ENCODE measurements at regions not wholly inside any gene's neighbourhood (a gene's known extent, or its start where the extent isn't known, plus 50 kb on each side); places are given as distances from the start of the nearest gene placed in this dataset.
"Not testable (repeated sequence)": the region's sequence is repeated elsewhere in the genome, so short reads cannot be mapped to it uniquely, and the experiment has no call there.

- no peaks in the 10 kb centered on the region for H3K36me3 Mint-ChIP-seq (ENCODE audit: low read depth)
- H3K4me1 Mint-ChIP-seq (ENCODE audit: low read depth), result no peaks in the 10 kb centered on the region
- H3K4me3 Mint-ChIP-seq (ENCODE audit: low read depth), result no peak overlapping the region
- H3K27ac Mint-ChIP-seq, result no peak overlapping the region
- no peak for DNase-seq (ENCODE audit: low spot score)
- peaks cover 26% of the 10 kb centered on the region for H3K9me3 Mint-ChIP-seq
- no peaks in the 10 kb centered on the region for H3K27me3 Mint-ChIP-seq (ENCODE audit: low read depth)
- intact Hi-C loops (cut with micrococcal nuclease), result no loop called here
These were observed 668.4 kb downstream of the C6orf118 start for GRCh38 chr6:164640956-164641355.

GRCh38 chr6:164628302-164628931 is 681.0 kb downstream of the C6orf118 start:
- no peaks in the 10 kb centered on the region for H3K27me3 Mint-ChIP-seq (ENCODE audit: low read depth)
- no peaks in the 10 kb centered on the region for H3K36me3 Mint-ChIP-seq (ENCODE audit: low read depth)
- H3K4me3 Mint-ChIP-seq (ENCODE audit: low read depth), result no peak overlapping the region
- H3K27ac Mint-ChIP-seq, result no peak overlapping the region
- H3K9me3 Mint-ChIP-seq, result peaks cover 7% of the 10 kb centered on the region
- H3K4me1 Mint-ChIP-seq (ENCODE audit: low read depth), result no peaks in the 10 kb centered on the region
- intact Hi-C loops (cut with micrococcal nuclease), result no loop called here
- no peak for DNase-seq (ENCODE audit: low spot score)

- no peak overlapping the region for H3K27ac Mint-ChIP-seq
- H3K27me3 Mint-ChIP-seq (ENCODE audit: low read depth), result no peaks in the 10 kb centered on the region
- intact Hi-C loops (cut with micrococcal nuclease), result no loop called here
- H3K36me3 Mint-ChIP-seq (ENCODE audit: low read depth), result no peaks in the 10 kb centered on the region
- peaks cover 20% of the 10 kb centered on the region for H3K9me3 Mint-ChIP-seq
- no peak for DNase-seq (ENCODE audit: low spot score)
- H3K4me1 Mint-ChIP-seq (ENCODE audit: low read depth), result no peaks in the 10 kb centered on the region
- H3K4me3 Mint-ChIP-seq (ENCODE audit: low read depth), result no peak overlapping the region
These were observed 692.4 kb downstream of the C6orf118 start for GRCh38 chr6:164616917-164617524.

GRCh38 chr6:164612751-164613150 is 696.7 kb downstream of the C6orf118 start:
- Mint-ChIP-seq H3K27me3 (ENCODE audit: low read depth) (no peaks in the 10 kb centered on the region), H3K36me3 (ENCODE audit: low read depth) (no peaks in the 10 kb centered on the region), H3K4me3 (ENCODE audit: low read depth) (no peak overlapping the region), H3K4me1 (ENCODE audit: low read depth) (no peaks in the 10 kb centered on the region), H3K9me3 (peaks cover 34% of the 10 kb centered on the region), H3K27ac (no peak overlapping the region)
- DNase-seq (ENCODE audit: low spot score), result no peak
- intact Hi-C loops (cut with micrococcal nuclease), result no loop called here

- intact Hi-C loops (cut with micrococcal nuclease); H3K4me3 Mint-ChIP-seq (ENCODE audit: low read depth); DNase-seq (ENCODE audit: low spot score); H3K27ac Mint-ChIP-seq; H3K4me1 Mint-ChIP-seq (ENCODE audit: low read depth); H3K27me3 Mint-ChIP-seq (ENCODE audit: low read depth); H3K36me3 Mint-ChIP-seq (ENCODE audit: low read depth): not testable (repeated sequence)
- peaks cover 33% of the 10 kb centered on the region for H3K9me3 Mint-ChIP-seq
These were observed 698.5 kb downstream of the C6orf118 start for GRCh38 chr6:164610859-164611258.

GRCh38 chr6:164602415-164602814 is 707.0 kb downstream of the C6orf118 start:
- H3K36me3 Mint-ChIP-seq (ENCODE audit: low read depth); intact Hi-C loops (cut with micrococcal nuclease); H3K27me3 Mint-ChIP-seq (ENCODE audit: low read depth); H3K27ac Mint-ChIP-seq; DNase-seq (ENCODE audit: low spot score); H3K4me1 Mint-ChIP-seq (ENCODE audit: low read depth); H3K4me3 Mint-ChIP-seq (ENCODE audit: low read depth): not testable (repeated sequence)
- peaks cover 17% of the 10 kb centered on the region for H3K9me3 Mint-ChIP-seq

GRCh38 chr6:164581563-164581962 is 727.8 kb downstream of the C6orf118 start:
- Mint-ChIP-seq H3K9me3 (peaks cover 17% of the 10 kb centered on the region), H3K27me3 (ENCODE audit: low read depth) (no peaks in the 10 kb centered on the region), H3K4me1 (ENCODE audit: low read depth) (no peaks in the 10 kb centered on the region), H3K36me3 (ENCODE audit: low read depth) (no peaks in the 10 kb centered on the region), H3K27ac (no peak overlapping the region), H3K4me3 (ENCODE audit: low read depth) (no peak overlapping the region)
- intact Hi-C loops (cut with micrococcal nuclease), result no loop called here
- DNase-seq (ENCODE audit: low spot score), result no peak

GRCh38 chr6:164579035-164579434 is 730.4 kb downstream of the C6orf118 start:
- Mint-ChIP-seq H3K36me3 (ENCODE audit: low read depth) (no peaks in the 10 kb centered on the region), H3K9me3 (peaks cover 32% of the 10 kb centered on the region), H3K4me3 (ENCODE audit: low read depth) (no peak overlapping the region), H3K4me1 (ENCODE audit: low read depth) (no peaks in the 10 kb centered on the region), H3K27ac (no peak overlapping the region), H3K27me3 (ENCODE audit: low read depth) (no peaks in the 10 kb centered on the region)
- intact Hi-C loops (cut with micrococcal nuclease), result no loop called here
- DNase-seq (ENCODE audit: low spot score), result no peak

GRCh38 chr6:164578616-164579015 is 730.8 kb downstream of the C6orf118 start:
- no peaks in the 10 kb centered on the region for H3K36me3 Mint-ChIP-seq (ENCODE audit: low read depth)
- H3K9me3 Mint-ChIP-seq, result peaks cover 36% of the 10 kb centered on the region
- H3K27me3 Mint-ChIP-seq (ENCODE audit: low read depth), result no peaks in the 10 kb centered on the region
- no peak overlapping the region for H3K27ac Mint-ChIP-seq
- no peak overlapping the region for H3K4me3 Mint-ChIP-seq (ENCODE audit: low read depth)
- no peaks in the 10 kb centered on the region for H3K4me1 Mint-ChIP-seq (ENCODE audit: low read depth)
- intact Hi-C loops (cut with micrococcal nuclease), result no loop called here
- no peak for DNase-seq (ENCODE audit: low spot score)

- no peak overlapping the region for H3K4me3 Mint-ChIP-seq (ENCODE audit: low read depth)
- DNase-seq (ENCODE audit: low spot score), result no peak
- intact Hi-C loops (cut with micrococcal nuclease), result no loop called here
- no peaks in the 10 kb centered on the region for H3K4me1 Mint-ChIP-seq (ENCODE audit: low read depth)
- no peak overlapping the region for H3K27ac Mint-ChIP-seq
- peaks cover 27% of the 10 kb centered on the region for H3K9me3 Mint-ChIP-seq
- no peaks in the 10 kb centered on the region for H3K27me3 Mint-ChIP-seq (ENCODE audit: low read depth)
- H3K36me3 Mint-ChIP-seq (ENCODE audit: low read depth), result no peaks in the 10 kb centered on the region
These were observed 738.6 kb downstream of the C6orf118 start for GRCh38 chr6:164570801-164571200.

- peaks cover 21% of the 10 kb centered on the region for H3K9me3 Mint-ChIP-seq
- H3K27me3 Mint-ChIP-seq (ENCODE audit: low read depth), result no peaks in the 10 kb centered on the region
- no peak overlapping the region for H3K4me3 Mint-ChIP-seq (ENCODE audit: low read depth)
- H3K36me3 Mint-ChIP-seq (ENCODE audit: low read depth), result no peaks in the 10 kb centered on the region
- DNase-seq (ENCODE audit: low spot score), result no peak
- no peaks in the 10 kb centered on the region for H3K4me1 Mint-ChIP-seq (ENCODE audit: low read depth)
- no peak overlapping the region for H3K27ac Mint-ChIP-seq
- intact Hi-C loops (cut with micrococcal nuclease), result no loop called here
These were observed 739.9 kb downstream of the C6orf118 start for GRCh38 chr6:164569509-164569908.

GRCh38 chr6:164563924-164564323 is 745.5 kb downstream of the C6orf118 start:
- H3K4me1 Mint-ChIP-seq (ENCODE audit: low read depth), result no peaks in the 10 kb centered on the region
- intact Hi-C loops (cut with micrococcal nuclease), result no loop called here
- peaks cover 23% of the 10 kb centered on the region for H3K9me3 Mint-ChIP-seq
- H3K4me3 Mint-ChIP-seq (ENCODE audit: low read depth), result no peak overlapping the region
- DNase-seq (ENCODE audit: low spot score), result no peak
- H3K36me3 Mint-ChIP-seq (ENCODE audit: low read depth), result no peaks in the 10 kb centered on the region
- H3K27ac Mint-ChIP-seq, result no peak overlapping the region
- H3K27me3 Mint-ChIP-seq (ENCODE audit: low read depth), result no peaks in the 10 kb centered on the region

- intact Hi-C loops (cut with micrococcal nuclease), result no loop called here
- Mint-ChIP-seq H3K27ac (no peak overlapping the region), H3K4me3 (ENCODE audit: low read depth) (no peak overlapping the region), H3K27me3 (ENCODE audit: low read depth) (no peaks in the 10 kb centered on the region), H3K36me3 (ENCODE audit: low read depth) (no peaks in the 10 kb centered on the region), H3K4me1 (ENCODE audit: low read depth) (no peaks in the 10 kb centered on the region), H3K9me3 (peaks cover 17% of the 10 kb centered on the region)
- no peak for DNase-seq (ENCODE audit: low spot score)
These were observed 747.7 kb downstream of the C6orf118 start for GRCh38 chr6:164561656-164562055.
